HEK293 (cell line): ENCODE measurements at regions not wholly inside any gene's neighbourhood (a gene's known extent, or its start where the extent isn't known, plus 50 kb on each side); places are given as distances from the start of the nearest gene placed in this dataset.

Experiments
- CTCF ChIA-PET: fragments of 350-600 bp; formaldehyde crosslinking; extraction: SDS; loops from one replicate; lab custom pipeline; 2021; ENCODE audit warnings: antibody characterized with exemption; lab: Yijun Ruan, JAX
- POLR2A ChIA-PET: fragments of 300-600 bp; formaldehyde crosslinking; extraction: SDS; loops from one replicate; lab custom pipeline; 2020; ENCODE audit warnings: antibody characterized with exemption, inconsistent platforms; lab: Yijun Ruan, JAX
- H3K27ac ChIP-seq: fragments of 200-500 bp; sonication (Bioruptor generic); 2 replicates; pipeline ENCODE4 v1.5.1; 2014; ENCODE audit warnings: low read depth, low read length, control low read depth, inconsistent platforms; ENCODE audit errors: extremely low read depth
- H3K36me3 ChIP-seq, 2 experiments: fragments of 200-500 bp in 1 of 2; sonication (Bioruptor generic) in 1 of 2; 1 replicate in 1 of 2; 2 replicates in 1 of 2; pipeline ENCODE4 v1.5.1; 2014 to 2017; ENCODE audit warnings: inconsistent platforms in 2 of 2, low read length in 2 of 2; ENCODE audit not compliant: control insufficient read depth in 2 of 2, insufficient read depth in 1 of 2
- H3K4me1 ChIP-seq: fragments of 200-500 bp; sonication (Bioruptor generic); 2 replicates; pipeline ENCODE4 v1.5.1; 2014; ENCODE audit warnings: mild to moderate bottlenecking, low read length, inconsistent platforms; ENCODE audit not compliant: control insufficient read depth, insufficient read depth
- H3K4me3 ChIP-seq: 2 replicates; pipeline ENCODE4 v1.5.1; 2011; ENCODE audit warnings: low read depth, mild to moderate bottlenecking, control low read depth, low read length, moderate library complexity
- H3K9me3 ChIP-seq: fragments of 200-500 bp; sonication (Bioruptor generic); 2 replicates; pipeline ENCODE4 v1.5.1; 2014; ENCODE audit warnings: low read depth, low read length, inconsistent platforms; ENCODE audit not compliant: control insufficient read depth, insufficient read depth
- FEZF1 ChIP-seq: fragments of 450-650 bp; formaldehyde crosslinking; IDR thresholded peaks from 2 replicates; pipeline ENCODE4 v1.5.1; 2016; ENCODE audit warnings: missing biosample characterization, missing genetic modification characterization
- GLIS1 ChIP-seq: fragments of 450-650 bp; formaldehyde crosslinking; IDR thresholded peaks from 2 replicates; pipeline ENCODE4 v1.5.1; 2016; ENCODE audit warnings: missing biosample characterization, missing genetic modification characterization
- HOXA7 ChIP-seq: sonication (generic); formaldehyde crosslinking; IDR thresholded peaks from 2 replicates; pipeline ENCODE4 v1.8.1; 2022; ENCODE audit warnings: missing genetic modification reagents, borderline replicate concordance
- KLF1 ChIP-seq: fragments of 450-650 bp; formaldehyde crosslinking; IDR thresholded peaks from 2 replicates; pipeline ENCODE4 v1.5.1; 2016; ENCODE audit warnings: missing biosample characterization, missing genetic modification characterization
- KLF16 ChIP-seq: fragments of 450-650 bp; formaldehyde crosslinking; IDR thresholded peaks from 2 replicates; pipeline ENCODE4 v1.5.1; 2017; ENCODE audit warnings: missing biosample characterization, missing genetic modification characterization
- KLF7 ChIP-seq: fragments of 450-650 bp; formaldehyde crosslinking; IDR thresholded peaks from 2 replicates; pipeline ENCODE4 v1.5.1; 2016; ENCODE audit warnings: missing biosample characterization, missing genetic modification characterization, borderline replicate concordance
- KLF8 ChIP-seq: fragments of 450-650 bp; formaldehyde crosslinking; IDR thresholded peaks from 2 replicates; pipeline ENCODE4 v1.5.1; 2016; ENCODE audit warnings: missing biosample characterization, missing genetic modification characterization
- SETDB1 ChIP-seq: IDR thresholded peaks from one replicate; pipeline ENCODE4 v1.6.1; 2017; ENCODE audit warnings: mild to moderate bottlenecking, low read length, moderate library complexity, mixed read lengths; ENCODE audit not compliant: insufficient read length
- ZBTB6 ChIP-seq: fragments of 450-650 bp; formaldehyde crosslinking; IDR thresholded peaks from 2 replicates; pipeline ENCODE4 v1.5.1; 2017; ENCODE audit warnings: missing biosample characterization, missing genetic modification characterization
- ZNF112 ChIP-seq: fragments of 450-650 bp; formaldehyde crosslinking; IDR thresholded peaks from 2 replicates; pipeline ENCODE4 v1.5.0; 2017; ENCODE audit warnings: missing biosample characterization, missing genetic modification characterization
- ZNF140 ChIP-seq: fragments of 450-650 bp; formaldehyde crosslinking; IDR thresholded peaks from 2 replicates; pipeline ENCODE4 v1.5.1; 2016; ENCODE audit warnings: missing biosample characterization, missing genetic modification characterization
- ZNF155 ChIP-seq: fragments of 450-650 bp; formaldehyde crosslinking; IDR thresholded peaks from 2 replicates; pipeline ENCODE4 v1.5.1; 2016; ENCODE audit warnings: missing biosample characterization, missing genetic modification characterization
- ZNF184 ChIP-seq: fragments of 450-650 bp; IDR thresholded peaks from 2 replicates; pipeline ENCODE4 v1.5.1; 2018; ENCODE audit warnings: missing biosample characterization, mild to moderate bottlenecking, missing genetic modification characterization
- ZNF223 ChIP-seq: fragments of 450-650 bp; formaldehyde crosslinking; IDR thresholded peaks from 2 replicates; pipeline ENCODE4 v1.5.1; 2016; ENCODE audit warnings: missing biosample characterization, missing genetic modification characterization
- ZNF24 ChIP-seq: fragments of 450-650 bp; formaldehyde crosslinking; IDR thresholded peaks from 2 replicates; pipeline ENCODE4 v1.5.1; 2016; ENCODE audit warnings: missing biosample characterization, missing genetic modification characterization
- ZNF292 ChIP-seq: fragments of 450-650 bp; formaldehyde crosslinking; IDR thresholded peaks from 2 replicates; pipeline ENCODE4 v1.5.1; 2016; ENCODE audit warnings: low read depth, missing biosample characterization, missing genetic modification characterization, borderline replicate concordance
- ZNF324 ChIP-seq: fragments of 450-650 bp; formaldehyde crosslinking; IDR thresholded peaks from 2 replicates; pipeline ENCODE4 v1.5.1; 2016; ENCODE audit warnings: missing biosample characterization, missing genetic modification characterization
- ZNF501 ChIP-seq: fragments of 450-650 bp; formaldehyde crosslinking; IDR thresholded peaks from 2 replicates; pipeline ENCODE4 v1.5.1; 2016; ENCODE audit warnings: missing biosample characterization, missing genetic modification characterization
- ZNF549 ChIP-seq: fragments of 450-650 bp; IDR thresholded peaks from 2 replicates; pipeline ENCODE4 v1.5.1; 2018; ENCODE audit warnings: missing biosample characterization, missing genetic modification characterization, mild to moderate bottlenecking, inconsistent platforms, moderate library complexity
- ZNF561 ChIP-seq: fragments of 450-650 bp; IDR thresholded peaks from 2 replicates; pipeline ENCODE4 v1.5.1; 2018; ENCODE audit warnings: missing biosample characterization, missing genetic modification characterization, borderline replicate concordance
- ZNF626 ChIP-seq: fragments of 450-650 bp; sonication (Bioruptor Pico); formaldehyde crosslinking; IDR thresholded peaks from 2 replicates; pipeline ENCODE4 v1.5.1; 2018; ENCODE audit warnings: missing biosample characterization, missing genetic modification characterization, inconsistent platforms
- ZNF664 ChIP-seq: fragments of 450-650 bp; formaldehyde crosslinking; IDR thresholded peaks from 2 replicates; pipeline ENCODE4 v1.5.1; 2016; ENCODE audit warnings: missing biosample characterization, missing genetic modification characterization
- TF ChIP-seq, protein P1 (sequence below): fragments of 450-650 bp; formaldehyde crosslinking; conservative IDR thresholded peaks from 2 replicates; pipeline ENCODE4 v1.5.1; 2016; ENCODE audit warnings: low read depth, missing biosample characterization, missing genetic modification characterization
- TF ChIP-seq, protein P2 (sequence below): fragments of 450-650 bp; IDR thresholded peaks from 2 replicates; pipeline ENCODE4 v1.5.1; 2018; ENCODE audit warnings: missing biosample characterization, mild to moderate bottlenecking, missing genetic modification characterization
- TF ChIP-seq, protein P3 (sequence below): fragments of 450-650 bp; formaldehyde crosslinking; IDR thresholded peaks from 2 replicates; pipeline ENCODE4 v1.5.1; 2016; ENCODE audit warnings: missing biosample characterization, missing genetic modification characterization, borderline replicate concordance
- TF ChIP-seq, protein P4 (sequence below): fragments of 450-650 bp; formaldehyde crosslinking; IDR thresholded peaks from 2 replicates; pipeline ENCODE4 v1.5.1; 2016; ENCODE audit warnings: missing biosample characterization, missing genetic modification characterization

DNA sequence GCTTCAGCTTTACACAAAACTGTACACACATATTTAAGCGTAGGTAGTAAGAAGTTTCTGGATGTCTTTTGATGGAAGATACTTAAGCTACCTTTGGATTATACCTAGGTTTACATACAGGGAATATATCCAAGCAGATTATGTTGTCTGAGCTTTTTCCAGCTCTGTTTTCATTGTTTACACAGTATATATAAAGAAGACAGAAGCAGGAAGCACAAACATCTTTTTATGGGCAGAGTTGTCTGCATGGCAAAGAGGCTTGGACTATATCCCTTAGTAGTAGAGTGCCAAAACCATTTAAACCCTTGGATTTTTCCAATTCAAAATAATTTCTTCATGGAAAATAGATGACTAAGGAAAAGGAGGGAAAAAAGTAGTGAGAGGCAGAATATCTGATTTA is 329.4 kb upstream of the AGA start:
- POLR2A ChIA-PET = interaction anchor here (0.6 kb wide), 1 partner anchor 143 kb away, joined by 4 read pairs; no protein-coding TSS in a partner anchor
- no peak overlapping the region for H3K27ac ChIP-seq
- TF ChIP-seq ZNF549 (tag by site-specific recombination) = no peak
- no peak for TF ChIP-seq ZBTB6 (tag by site-specific recombination)
- TF ChIP-seq FEZF1 (tag by site-specific recombination) = no peak
- no peak for TF ChIP-seq ZNF501
- no peak for TF ChIP-seq KLF1 (tag by site-specific recombination)
- TF ChIP-seq ZNF292 (tag by site-specific recombination) = no peak

GRCh38 chr4:177778623-177779022 is 336.4 kb upstream of the AGA start:
- ChIA-PET POLR2A (no interaction called here), CTCF (no interaction called here)
- no peak overlapping the region for H3K4me3 ChIP-seq

More for the DNA sequence above, 329.4 kb upstream of the AGA start:
- Histone ChIP-seq H3K9me3 (no peaks in the 10 kb centered on the region), H3K4me3 (no peak overlapping the region), H3K4me1 (no peaks in the 10 kb centered on the region), H3K36me3 (no peaks in the 10 kb centered on the region)
- CTCF ChIA-PET = interaction anchor here (0.7 kb wide), 1 partner anchor 53 kb away, joined by 3 read pairs; no protein-coding TSS in a partner anchor

DNA sequence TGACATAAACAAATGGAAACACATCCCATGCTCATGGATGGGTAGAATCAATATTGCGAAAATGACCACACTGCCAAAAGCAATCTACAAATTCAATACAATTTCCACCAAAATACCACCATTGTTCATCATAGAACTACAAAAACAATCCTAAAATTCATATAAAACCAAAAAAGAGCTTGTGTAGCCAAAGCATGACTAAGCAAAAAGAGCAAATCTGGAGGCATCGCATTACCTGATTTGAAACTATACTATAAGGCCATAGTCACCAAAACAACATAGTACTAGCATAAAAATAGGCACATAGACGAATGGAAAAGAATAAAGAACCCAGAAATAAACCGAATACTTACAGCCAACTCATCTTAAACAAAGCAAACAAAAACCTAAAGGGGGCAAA is 342.8 kb upstream of the AGA start:
- POLR2A ChIA-PET = no interaction called here
- no peaks in the 10 kb centered on the region for H3K36me3 ChIP-seq
- no peak overlapping the region for H3K27ac ChIP-seq
- TF ChIP-seq, protein P1, sequence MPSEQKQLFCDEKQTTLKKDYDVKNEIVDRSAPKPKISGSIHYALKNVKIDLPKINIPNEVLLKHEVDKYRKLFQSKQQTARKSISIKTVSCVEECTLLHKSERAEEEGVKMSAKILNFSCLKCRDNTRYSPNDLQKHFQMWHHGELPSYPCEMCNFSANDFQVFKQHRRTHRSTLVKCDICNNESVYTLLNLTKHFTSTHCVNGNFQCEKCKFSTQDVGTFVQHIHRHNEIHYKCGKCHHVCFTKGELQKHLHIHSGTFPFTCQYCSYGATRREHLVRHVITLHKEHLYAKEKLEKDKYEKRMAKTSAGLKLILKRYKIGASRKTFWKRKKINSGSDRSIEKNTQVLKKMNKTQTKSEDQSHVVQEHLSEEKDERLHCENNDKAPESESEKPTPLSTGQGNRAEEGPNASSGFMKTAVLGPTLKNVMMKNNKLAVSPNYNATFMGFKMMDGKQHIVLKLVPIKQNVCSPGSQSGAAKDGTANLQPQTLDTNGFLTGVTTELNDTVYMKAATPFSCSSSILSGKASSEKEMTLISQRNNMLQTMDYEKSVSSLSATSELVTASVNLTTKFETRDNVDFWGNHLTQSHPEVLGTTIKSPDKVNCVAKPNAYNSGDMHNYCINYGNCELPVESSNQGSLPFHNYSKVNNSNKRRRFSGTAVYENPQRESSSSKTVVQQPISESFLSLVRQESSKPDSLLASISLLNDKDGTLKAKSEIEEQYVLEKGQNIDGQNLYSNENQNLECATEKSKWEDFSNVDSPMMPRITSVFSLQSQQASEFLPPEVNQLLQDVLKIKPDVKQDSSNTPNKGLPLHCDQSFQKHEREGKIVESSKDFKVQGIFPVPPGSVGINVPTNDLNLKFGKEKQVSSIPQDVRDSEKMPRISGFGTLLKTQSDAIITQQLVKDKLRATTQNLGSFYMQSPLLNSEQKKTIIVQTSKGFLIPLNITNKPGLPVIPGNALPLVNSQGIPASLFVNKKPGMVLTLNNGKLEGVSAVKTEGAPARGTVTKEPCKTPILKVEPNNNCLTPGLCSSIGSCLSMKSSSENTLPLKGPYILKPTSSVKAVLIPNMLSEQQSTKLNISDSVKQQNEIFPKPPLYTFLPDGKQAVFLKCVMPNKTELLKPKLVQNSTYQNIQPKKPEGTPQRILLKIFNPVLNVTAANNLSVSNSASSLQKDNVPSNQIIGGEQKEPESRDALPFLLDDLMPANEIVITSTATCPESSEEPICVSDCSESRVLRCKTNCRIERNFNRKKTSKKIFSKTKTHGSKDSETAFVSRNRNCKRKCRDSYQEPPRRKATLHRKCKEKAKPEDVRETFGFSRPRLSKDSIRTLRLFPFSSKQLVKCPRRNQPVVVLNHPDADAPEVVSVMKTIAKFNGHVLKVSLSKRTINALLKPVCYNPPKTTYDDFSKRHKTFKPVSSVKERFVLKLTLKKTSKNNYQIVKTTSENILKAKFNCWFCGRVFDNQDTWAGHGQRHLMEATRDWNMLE = no peak
- no peak for TF ChIP-seq GLIS1 (tag by site-specific recombination)
- TF ChIP-seq, protein P2, sequence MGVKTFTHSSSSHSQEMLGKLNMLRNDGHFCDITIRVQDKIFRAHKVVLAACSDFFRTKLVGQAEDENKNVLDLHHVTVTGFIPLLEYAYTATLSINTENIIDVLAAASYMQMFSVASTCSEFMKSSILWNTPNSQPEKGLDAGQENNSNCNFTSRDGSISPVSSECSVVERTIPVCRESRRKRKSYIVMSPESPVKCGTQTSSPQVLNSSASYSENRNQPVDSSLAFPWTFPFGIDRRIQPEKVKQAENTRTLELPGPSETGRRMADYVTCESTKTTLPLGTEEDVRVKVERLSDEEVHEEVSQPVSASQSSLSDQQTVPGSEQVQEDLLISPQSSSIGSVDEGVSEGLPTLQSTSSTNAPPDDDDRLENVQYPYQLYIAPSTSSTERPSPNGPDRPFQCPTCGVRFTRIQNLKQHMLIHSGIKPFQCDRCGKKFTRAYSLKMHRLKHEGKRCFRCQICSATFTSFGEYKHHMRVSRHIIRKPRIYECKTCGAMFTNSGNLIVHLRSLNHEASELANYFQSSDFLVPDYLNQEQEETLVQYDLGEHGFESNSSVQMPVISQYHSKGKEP (tag by site-specific recombination) = no peak
- no peak for TF ChIP-seq ZNF561 (tag by site-specific recombination)
- TF ChIP-seq KLF8 (tag by site-specific recombination) = no peak
- no peak for TF ChIP-seq ZNF626 (tag by site-specific recombination)
- TF ChIP-seq, protein P3, sequence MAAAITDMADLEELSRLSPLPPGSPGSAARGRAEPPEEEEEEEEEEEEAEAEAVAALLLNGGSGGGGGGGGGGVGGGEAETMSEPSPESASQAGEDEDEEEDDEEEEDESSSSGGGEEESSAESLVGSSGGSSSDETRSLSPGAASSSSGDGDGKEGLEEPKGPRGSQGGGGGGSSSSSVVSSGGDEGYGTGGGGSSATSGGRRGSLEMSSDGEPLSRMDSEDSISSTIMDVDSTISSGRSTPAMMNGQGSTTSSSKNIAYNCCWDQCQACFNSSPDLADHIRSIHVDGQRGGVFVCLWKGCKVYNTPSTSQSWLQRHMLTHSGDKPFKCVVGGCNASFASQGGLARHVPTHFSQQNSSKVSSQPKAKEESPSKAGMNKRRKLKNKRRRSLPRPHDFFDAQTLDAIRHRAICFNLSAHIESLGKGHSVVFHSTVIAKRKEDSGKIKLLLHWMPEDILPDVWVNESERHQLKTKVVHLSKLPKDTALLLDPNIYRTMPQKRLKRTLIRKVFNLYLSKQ = no peak
- TF ChIP-seq SETDB1 = no peak
- no peak for TF ChIP-seq ZNF140 (tag by site-specific recombination)
- TF ChIP-seq ZNF24 (tag by site-specific recombination) = no peak
- TF ChIP-seq ZNF184 (tag by site-specific recombination) = no peak
- no peak for TF ChIP-seq HOXA7 (CRISPR knock-in tag)
- no peak for TF ChIP-seq ZNF324
- no peaks in the 10 kb centered on the region for H3K9me3 ChIP-seq
- CTCF ChIA-PET = no interaction called here
- no peak overlapping the region for H3K4me3 ChIP-seq
- H3K4me1 ChIP-seq = no peaks in the 10 kb centered on the region

More at GRCh38 chr4:177778623-177779022, 336.4 kb upstream of the AGA start:
- no peaks in the 10 kb centered on the region for H3K4me1 ChIP-seq
- no peaks in the 10 kb centered on the region for H3K36me3 ChIP-seq
- TF ChIP-seq ZNF664 (tag by site-specific recombination) (no peak), KLF7 (no peak), ZNF112 (tag by site-specific recombination) (no peak), KLF16 (tag by site-specific recombination) (no peak), ZNF223 (no peak), ZNF155 (tag by site-specific recombination) (no peak)
- TF ChIP-seq, protein P4, sequence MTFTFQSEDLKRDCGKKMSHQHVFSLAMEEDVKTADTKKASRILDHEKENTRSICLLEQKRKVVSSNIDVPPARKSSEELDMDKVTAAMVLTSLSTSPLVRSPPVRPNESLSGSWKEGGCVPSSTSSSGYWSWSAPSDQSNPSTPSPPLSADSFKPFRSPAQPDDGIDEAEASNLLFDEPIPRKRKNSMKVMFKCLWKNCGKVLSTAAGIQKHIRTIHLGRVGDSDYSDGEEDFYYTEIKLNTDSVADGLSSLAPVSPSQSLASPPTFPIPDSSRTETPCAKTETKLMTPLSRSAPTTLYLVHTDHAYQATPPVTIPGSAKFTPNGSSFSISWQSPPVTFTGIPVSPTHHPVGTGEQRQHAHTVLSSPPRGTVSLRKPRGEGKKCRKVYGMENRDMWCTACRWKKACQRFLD (tag by site-specific recombination) = no peak
- H3K9me3 ChIP-seq = no peaks in the 10 kb centered on the region
- H3K27ac ChIP-seq = no peak overlapping the region
